ENCODE measurements at regions not wholly inside any gene's neighbourhood (a gene's known extent, or its start where the extent isn't known, plus 50 kb on each side); places are given as distances from the start of the nearest gene placed in this dataset.

GRCh38 chr12:31778687-31779086 lies 49.9 kb upstream of the AMN1 start:
- no peak for DNase-seq

Data from activated gamma-delta T cell (primary cell).